ENCODE measurements at regions not wholly inside any gene's neighbourhood (a gene's known extent, or its start where the extent isn't known, plus 50 kb on each side); places are given as distances from the start of the nearest gene placed in this dataset.
"Not testable (repeated sequence)": the region's sequence is repeated elsewhere in the genome, so short reads cannot be mapped to it uniquely, and the experiment has no call there.

GRCh38 chr4:9702696-9703095 is 78.7 kb upstream of the DRD5 start:
- DNase-seq (ENCODE audit: low read depth, low spot score) = not testable (repeated sequence)

- peak; percentile 29 for DNase-seq (ENCODE audit: low read depth, low spot score)
These were observed 78.0 kb upstream of the DRD5 start for GRCh38 chr4:9703391-9703790.

GRCh38 chr4:9704126-9704525 is 77.3 kb upstream of the DRD5 start:
- DNase-seq (ENCODE audit: low read depth, low spot score) = not testable (repeated sequence)

- no peak for DNase-seq (ENCODE audit: low read depth, low spot score)
These were observed 76.7 kb upstream of the DRD5 start for GRCh38 chr4:9704551-9705332.

GRCh38 chr4:9707281-9707680 is 74.2 kb upstream of the DRD5 start:
- not testable (repeated sequence) for DNase-seq (ENCODE audit: low read depth, low spot score)

- DNase-seq (ENCODE audit: low read depth, low spot score) = not testable (repeated sequence)
These were observed 73.5 kb upstream of the DRD5 start for GRCh38 chr4:9707936-9708335.

GRCh38 chr4:9709724-9710123 is 71.7 kb upstream of the DRD5 start:
- no peak for DNase-seq (ENCODE audit: low read depth, low spot score)

- DNase-seq (ENCODE audit: low read depth, low spot score) = not testable (repeated sequence)
These were observed 66.2 kb upstream of the DRD5 start for GRCh38 chr4:9715271-9715670.

GRCh38 chr4:9716093-9716492 is 65.3 kb upstream of the DRD5 start:
- DNase-seq (ENCODE audit: low read depth, low spot score) = no peak

GRCh38 chr4:9718246-9718939 is 63.0 kb upstream of the DRD5 start:
- DNase-seq (ENCODE audit: low read depth, low spot score) = not testable (repeated sequence)

- DNase-seq (ENCODE audit: low read depth, low spot score) = not testable (repeated sequence)
These were observed 59.3 kb upstream of the DRD5 start for GRCh38 chr4:9722131-9722530.
